NK-92 treated with Interleukin-12 subunit alpha and Interleukin-12 subunit beta, amount 100 ng/mL, for 24 hours (cell line): ENCODE measurements at regions not wholly inside any gene's neighbourhood (a gene's known extent, or its start where the extent isn't known, plus 50 kb on each side); places are given as distances from the start of the nearest gene placed in this dataset.
A peak's percentile ranks its signal among the peaks of the same experiment; 100 is the strongest.
"Not testable (repeated sequence)": the region's sequence is repeated elsewhere in the genome, so short reads cannot be mapped to it uniquely, and the experiment has no call there.

Source experiments
- DNase-seq: peaks from one replicate; lab custom pipeline; 2025; lab: John Stamatoyannopoulos, UW

DNA sequence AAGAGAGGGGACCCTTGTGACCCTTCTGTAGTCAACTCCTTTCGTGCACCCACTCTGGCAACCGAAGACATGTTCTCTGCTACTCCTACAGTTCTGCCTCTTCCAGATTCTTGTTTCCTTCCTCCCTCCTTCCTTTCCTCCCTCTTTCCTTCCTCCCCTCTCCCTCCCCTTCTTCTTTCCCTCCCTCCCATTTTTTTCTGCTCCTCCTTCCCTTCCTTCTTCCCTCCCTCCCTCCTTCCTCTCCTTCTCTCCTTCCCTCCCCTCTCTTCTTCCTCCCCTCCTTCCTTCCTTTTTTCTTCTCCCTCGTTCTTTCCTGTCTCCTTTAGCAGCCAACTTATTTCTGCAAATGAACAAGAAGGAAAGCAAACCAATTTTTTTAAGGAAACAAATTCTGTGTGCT lies 111.5 kb downstream of the NPTX2 start:
- no peak for DNase-seq

- no peak for DNase-seq
Measured at GRCh38 chr7:98729121-98729520, 112.0 kb downstream of the NPTX2 start.

- no peak for DNase-seq
Measured at GRCh38 chr7:98730326-98730725, 113.2 kb downstream of the NPTX2 start.

DNA sequence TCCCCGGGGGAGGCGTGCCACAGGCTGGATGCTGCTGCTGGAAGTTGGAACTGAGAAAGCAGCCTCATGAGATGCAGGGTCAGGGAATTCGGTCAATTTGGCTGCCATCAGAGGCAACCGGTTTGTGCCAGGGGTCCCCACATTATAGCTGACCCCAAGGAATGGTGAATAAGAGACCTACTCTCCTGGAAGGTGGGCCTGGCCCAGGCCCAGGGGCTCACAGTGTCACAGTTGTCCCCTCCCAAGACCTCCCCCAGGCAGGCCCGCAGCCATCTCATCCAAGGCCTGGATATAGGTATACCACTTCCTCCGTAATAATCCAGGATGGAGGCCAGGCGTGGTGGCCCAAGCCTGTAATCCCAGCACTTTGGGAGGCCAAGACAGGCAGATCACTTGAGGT lies 114.6 kb downstream of the NPTX2 start:
- DNase-seq: no peak

DNA sequence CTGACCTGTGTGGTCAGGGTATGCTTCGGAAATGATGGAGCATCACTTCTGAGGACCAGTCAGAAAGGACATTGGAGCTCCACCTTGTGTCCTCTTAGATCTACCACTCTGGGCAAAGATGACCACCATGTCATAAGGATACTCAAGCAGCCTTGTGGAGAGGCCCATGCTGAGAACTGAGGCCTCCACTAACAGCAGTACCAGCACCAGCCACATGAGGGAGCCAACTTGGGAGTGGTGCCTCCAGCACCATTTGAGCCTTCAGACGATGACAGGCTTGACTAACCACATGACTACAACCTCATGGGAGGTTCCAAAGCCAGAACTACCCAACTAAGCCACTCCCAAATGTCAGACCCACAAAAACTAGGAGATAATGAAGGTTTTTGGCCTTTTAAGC lies 116.0 kb downstream of the NPTX2 start:
- DNase-seq: peak; percentile 49

DNA sequence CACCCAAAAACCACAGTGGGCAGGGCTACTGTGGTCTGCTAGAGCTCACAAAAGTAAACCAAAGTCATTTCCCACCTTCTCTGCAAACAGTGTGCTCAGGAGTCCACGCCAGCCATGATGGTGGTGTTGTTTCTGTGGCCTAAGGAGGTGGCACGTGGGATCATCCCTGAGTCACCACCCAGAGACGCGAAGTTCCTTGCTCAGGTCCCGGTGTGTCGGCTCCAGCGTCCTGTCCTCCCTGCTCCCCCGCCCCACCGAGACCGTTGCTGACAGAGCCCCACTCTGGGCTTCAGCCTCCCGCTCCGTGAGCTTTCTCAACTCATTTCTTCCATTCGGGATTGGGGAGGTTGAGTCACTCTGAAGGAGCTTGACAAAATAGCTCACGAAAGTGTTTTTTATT lies 118.7 kb downstream of the NPTX2 start:
- DNase-seq: no peak

- DNase-seq: not testable (repeated sequence)
Measured at GRCh38 chr7:98736461-98736860, 119.4 kb downstream of the NPTX2 start.

DNA sequence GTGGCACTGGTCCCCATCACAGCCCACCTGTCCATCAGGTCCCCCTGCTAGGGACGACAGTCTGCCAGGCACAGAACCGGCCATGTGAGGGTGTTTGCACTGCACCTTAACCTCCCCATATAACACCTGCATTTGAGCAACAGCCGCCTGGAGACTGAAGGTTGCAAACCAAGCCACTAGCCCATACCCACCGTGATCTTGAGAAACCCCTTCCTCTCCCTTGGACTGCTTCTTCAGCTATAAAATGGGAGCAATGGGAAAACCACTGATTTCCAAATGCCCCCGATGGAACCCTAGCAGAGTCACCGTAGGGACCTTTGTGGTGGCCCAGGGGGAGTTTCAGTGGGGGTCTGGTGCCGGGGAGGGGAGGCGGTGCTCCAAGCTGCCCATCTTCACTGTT lies 120.1 kb downstream of the NPTX2 start:
- no peak for DNase-seq

GRCh38 chr7:98740643-98741042 lies 123.6 kb downstream of the NPTX2 start:
- DNase-seq: no peak

DNA sequence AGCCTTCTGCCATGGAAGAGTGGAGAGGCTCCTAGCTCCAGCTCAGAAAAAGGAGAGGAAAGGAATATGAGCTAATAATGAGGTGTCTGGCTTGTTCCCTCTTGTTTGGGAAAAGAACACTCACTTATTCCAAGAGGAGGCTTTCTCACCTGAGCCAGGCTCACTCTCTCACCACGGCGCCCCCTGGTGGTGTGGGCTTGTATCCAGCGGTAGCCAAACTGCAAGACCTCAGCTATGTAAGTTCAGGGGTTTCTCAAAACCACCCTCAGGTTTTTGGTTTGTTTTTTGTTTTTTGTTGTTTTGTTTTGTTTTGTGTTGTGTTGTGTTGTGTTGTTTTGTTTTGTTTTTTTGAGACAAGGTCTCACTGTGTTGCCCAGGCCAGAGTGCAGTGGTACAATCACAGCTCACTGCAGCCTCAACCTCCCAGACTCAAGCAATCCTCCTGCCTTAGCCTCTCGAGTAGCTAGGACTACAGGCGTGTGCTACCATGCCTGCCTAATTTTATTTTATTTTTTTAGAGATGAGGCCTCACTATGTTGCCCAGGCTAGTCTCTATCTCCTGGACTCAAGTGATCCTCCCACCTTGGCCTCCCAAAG lies 124.0 kb downstream of the TMEM130 start:
- DNase-seq: peak; percentile 69

DNA sequence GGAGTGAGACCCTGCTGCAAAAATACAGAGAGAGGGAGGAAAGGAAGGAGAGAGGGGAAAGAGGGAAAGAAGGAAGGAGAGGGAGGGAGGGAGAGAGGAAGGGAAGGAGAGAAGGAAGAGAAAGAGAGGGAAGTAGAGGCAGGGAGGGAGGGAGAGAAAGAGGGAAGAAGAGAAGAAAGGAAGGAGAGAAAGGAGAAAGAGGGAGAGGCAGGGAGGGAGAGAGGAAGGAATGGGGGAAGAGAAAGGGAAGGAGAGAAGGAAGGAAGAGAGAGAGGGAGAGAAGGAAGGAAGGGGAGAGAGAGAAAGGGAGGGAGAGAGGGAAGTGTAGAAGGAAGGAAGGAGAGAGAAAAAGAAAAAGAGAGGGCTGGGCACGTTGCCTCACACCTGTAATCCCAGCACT lies 121.7 kb downstream of the TMEM130 start:
- no peak for DNase-seq

DNA sequence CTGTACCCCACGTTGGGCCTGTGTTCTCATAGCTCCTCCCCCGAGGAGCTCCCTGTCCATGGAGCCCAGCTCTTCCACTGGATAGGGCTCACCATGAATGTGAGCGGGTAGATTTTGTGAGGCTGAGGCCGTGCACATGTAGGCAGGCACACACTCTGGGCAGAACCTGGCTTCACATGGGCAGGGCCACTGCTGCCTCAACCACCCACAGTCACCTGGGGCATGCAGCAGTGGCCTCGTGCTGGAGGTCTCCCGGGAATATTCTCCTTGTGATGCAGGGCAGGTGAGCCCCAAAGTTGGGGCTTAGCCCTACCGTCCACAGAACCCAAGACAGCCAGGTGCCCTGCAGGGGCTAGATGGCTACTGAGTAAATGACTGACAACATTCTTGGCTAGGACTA lies 116.6 kb downstream of the TMEM130 start:
- DNase-seq: no peak

DNA sequence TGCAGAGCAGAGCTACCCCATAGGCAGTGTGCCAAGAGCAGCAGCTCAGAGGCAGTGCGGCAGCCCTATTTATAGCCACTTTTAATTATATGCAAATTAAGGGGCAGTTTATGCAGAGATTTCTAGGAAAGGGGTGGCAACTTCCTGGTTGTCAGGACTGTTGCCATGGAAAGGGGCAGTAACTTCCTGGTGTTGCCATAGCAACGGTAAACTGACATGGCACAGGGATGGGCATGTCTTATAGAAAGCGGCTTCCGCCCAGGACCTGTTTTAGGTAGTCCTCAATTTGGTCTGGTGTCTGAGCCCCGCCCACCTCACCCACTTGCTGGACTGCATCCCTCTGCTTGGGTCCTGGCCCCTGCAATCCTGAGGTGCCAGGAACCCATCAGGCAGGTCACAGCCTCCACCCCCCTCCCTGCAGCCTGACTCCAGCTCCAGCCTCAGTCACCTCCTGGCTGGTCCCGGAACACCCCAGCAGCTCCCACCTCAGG lies 115.8 kb downstream of the TMEM130 start:
- no peak for DNase-seq

DNA sequence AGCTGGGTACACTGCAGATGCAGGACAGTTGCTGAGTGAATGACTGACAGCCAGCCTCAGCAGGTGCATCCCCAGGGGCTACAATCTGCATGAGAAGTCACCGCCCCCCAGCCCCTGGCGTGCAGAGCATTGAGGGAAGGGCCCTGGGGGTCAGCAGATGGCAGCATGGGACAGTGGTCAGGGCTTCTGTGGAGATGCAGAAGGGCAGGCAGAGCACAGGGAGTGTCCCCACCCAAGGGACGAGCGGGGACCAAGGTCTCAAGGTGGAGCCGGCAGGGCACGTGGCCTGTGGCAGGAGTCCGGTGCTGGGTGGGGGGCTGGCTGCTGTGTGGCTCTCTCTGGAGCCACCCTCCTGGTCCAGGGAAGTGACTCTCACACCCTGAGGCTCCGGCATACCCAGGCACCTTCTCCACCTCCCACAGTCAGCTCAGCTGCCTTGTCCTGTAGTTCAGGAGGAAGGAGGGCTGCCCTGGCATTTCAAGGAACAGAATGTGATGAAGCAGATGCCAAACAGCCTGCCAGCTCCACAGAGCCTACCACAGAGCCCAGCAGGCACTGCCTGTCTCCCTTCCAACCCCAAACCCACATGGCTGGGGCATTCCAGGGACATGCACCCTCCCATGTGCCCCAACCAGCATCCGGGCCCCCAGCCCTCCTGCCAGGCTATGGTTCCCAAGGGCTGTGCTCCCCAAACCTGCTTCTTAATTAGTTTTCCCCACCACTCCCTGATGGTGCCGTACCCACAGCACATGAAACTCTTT lies 114.5 kb downstream of the TMEM130 start:
- DNase-seq: no peak

GRCh38 chr7:98758157-98758556 lies 111.7 kb downstream of the TMEM130 start:
- no peak for DNase-seq

DNA sequence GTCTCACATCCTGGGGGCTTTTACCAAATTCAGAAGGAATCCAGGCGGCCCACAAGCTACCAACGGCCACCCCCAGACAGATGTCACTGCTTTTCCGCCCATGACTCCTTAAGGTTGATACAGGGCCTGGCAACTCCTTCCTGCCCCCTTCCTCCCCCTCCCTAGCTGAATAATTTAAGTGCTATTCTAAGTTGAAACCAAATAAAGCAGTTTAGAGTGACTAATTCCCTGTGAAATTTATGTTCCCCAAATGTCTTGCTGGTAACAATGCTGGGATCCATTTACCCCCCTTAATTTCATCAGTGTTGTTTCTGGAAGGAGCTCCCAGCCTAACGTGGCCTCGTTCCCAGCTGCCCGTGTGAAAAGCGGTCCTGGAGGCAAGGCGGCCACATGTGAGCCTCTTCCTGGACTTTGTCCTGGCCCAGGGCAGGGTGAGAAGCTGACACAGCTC lies 109.6 kb downstream of the TMEM130 start:
- DNase-seq: no peak

- DNase-seq: no peak
Measured at GRCh38 chr7:98761225-98761624, 108.6 kb downstream of the TMEM130 start.

DNA sequence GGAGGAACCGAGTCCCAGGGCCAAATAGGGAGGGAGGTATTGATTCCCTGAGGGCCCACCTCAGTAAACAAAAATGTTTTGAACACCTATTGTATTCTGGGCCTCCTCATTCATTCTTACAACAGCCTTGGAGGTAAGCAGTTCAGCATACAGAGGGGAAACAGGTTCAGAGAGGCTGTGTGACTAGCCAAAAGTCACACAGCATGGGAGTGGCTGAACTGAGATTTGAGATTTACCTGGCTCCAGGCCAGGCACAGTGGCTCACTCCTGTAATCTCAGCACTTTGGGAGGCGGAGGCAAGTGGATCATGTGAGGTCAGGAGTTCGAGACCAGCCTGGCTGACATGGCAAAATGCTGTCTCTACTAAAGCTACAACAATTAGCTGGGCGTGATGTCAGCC lies 107.2 kb downstream of the TMEM130 start:
- DNase-seq: no peak

GRCh38 chr7:98763441-98763840 lies 106.4 kb downstream of the TMEM130 start:
- no peak for DNase-seq

- DNase-seq: no peak
Measured at GRCh38 chr7:98764946-98765345, 104.9 kb downstream of the TMEM130 start.

DNA sequence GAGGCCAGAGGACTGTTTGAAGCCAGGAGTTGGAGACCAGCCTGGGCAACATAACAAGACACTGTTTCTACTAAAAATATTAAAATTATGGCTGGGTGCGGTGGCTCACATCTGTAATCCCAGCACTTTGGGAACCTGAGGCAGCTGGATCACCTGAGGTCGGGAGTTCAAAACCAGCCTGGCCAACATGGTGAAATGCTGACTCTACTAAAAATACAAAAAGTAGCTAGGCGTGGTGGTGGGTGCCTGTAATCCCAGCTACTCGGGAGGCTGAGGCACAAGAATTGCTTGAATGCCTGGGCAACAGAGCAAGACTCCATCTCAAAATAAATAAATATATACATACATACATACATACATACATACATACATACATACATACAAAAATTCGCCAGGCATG lies 99.7 kb downstream of the TMEM130 start:
- not testable (repeated sequence) for DNase-seq

DNA sequence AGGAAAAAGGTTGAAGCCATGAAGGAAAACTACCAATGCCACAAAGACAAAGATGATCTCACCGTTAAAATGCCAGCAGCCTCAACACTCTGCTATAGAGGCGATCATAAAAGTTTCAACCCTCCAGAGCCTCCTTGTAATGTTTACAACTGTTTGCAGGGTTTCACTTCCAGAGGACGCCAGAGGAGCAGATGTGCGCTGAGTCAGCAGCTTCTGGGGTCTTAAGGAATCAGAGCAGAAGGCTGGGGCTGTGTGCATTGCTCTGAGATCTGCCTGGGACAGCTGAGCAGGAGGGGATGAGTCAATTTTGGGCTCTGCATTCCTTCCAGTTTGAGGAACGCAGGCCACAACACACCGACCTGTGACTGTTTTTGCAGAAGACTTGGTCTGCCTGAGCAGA lies 98.3 kb downstream of the TMEM130 start:
- DNase-seq: no peak

DNA sequence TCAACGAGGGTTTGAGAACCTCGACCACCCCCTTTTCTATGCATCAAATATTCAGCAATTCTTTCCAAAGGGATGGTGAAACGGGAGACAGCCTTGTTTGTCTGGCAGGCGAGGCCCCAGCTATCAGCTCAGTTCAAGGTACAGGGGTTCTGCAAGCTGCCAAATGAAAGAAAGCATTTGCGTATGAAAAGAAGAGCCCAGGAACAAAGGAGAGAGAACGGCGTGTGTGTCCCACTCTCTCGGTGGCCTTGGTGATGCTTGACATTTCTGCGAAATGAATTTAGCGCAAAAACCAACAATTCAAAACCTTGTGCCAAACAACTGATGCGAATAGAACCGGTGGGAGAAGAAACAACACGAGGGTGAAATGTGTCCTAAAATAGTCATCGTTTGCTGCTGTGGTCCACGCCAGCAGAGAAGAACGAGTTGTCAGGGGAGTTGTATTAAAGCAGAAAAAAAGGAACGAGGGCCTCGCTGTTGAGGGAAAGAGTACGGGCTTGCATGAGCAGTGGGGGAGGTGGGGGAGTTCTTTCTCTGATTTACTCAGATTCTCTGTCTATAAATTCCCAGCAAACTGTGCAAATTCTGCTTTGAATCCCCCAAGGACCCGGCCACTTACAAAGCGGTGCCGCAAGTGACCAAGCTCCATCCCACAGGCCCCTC lies 97.7 kb downstream of the TMEM130 start:
- no peak for DNase-seq
